DND-41 (cell line): ENCODE measurements at regions not wholly inside any gene's neighbourhood (a gene's known extent, or its start where the extent isn't known, plus 50 kb on each side); places are given as distances from the start of the nearest gene placed in this dataset.

Experiments
- ATAC-seq: fragments of 200-7000 bp; cut with Tn5 transposase; 3 replicates; pipeline ENCODE4 v1.9.1; 2021; ENCODE audit warnings: low read depth; ENCODE audit not compliant: insufficient read depth
- DNase-seq: peaks from one replicate; pipeline ENCODE4 v3.0.0-alpha.2; 2020
- H2AFZ ChIP-seq: 2 replicates; pipeline ENCODE4 v1.6.0; 2012; ENCODE audit warnings: low read depth, low read length
- H3K27ac ChIP-seq: 2 replicates; pipeline ENCODE4 v1.5.1; 2012; ENCODE audit warnings: low read length, inconsistent platforms
- H3K27me3 ChIP-seq: fragments of 200-600 bp; sonication (generic); 2 replicates; pipeline ENCODE4 v1.6.0; 2012; ENCODE audit warnings: low read length, mild to moderate bottlenecking, inconsistent platforms; ENCODE audit not compliant: insufficient read depth, poor library complexity
- H3K36me3 ChIP-seq: 2 replicates; pipeline ENCODE4 v1.5.1; 2012; ENCODE audit warnings: low read length, inconsistent platforms; ENCODE audit not compliant: insufficient read depth
- H3K4me1 ChIP-seq: 2 replicates; pipeline ENCODE4 v1.5.1; 2012; ENCODE audit warnings: mild to moderate bottlenecking, low read length; ENCODE audit not compliant: insufficient read depth
- H3K4me2 ChIP-seq: 2 replicates; pipeline ENCODE4 v1.6.0; 2012; ENCODE audit warnings: mild to moderate bottlenecking, moderate library complexity, low read length, inconsistent platforms; ENCODE audit not compliant: insufficient read depth
- H3K4me3 ChIP-seq, 2 experiments: fragments of 200-600 bp in 1 of 2; shearing (Covaris generic) in 1 of 2; 2 replicates each; pipeline ENCODE4 v1.5.1; 2012 to 2016; ENCODE audit warnings: inconsistent platforms in 2 of 2, low read length in 2 of 2, mild to moderate bottlenecking in 2 of 2, low read depth in 1 of 2, moderate library complexity in 1 of 2
- H3K79me2 ChIP-seq: 2 replicates; pipeline ENCODE4 v1.6.0; 2012; ENCODE audit warnings: low read length, inconsistent platforms; ENCODE audit not compliant: insufficient read depth
- H3K9ac ChIP-seq: 2 replicates; pipeline ENCODE4 v1.6.0; 2012; ENCODE audit warnings: low read depth, mild to moderate bottlenecking, inconsistent platforms, low read length, moderate library complexity
- H3K9me3 ChIP-seq: 2 replicates; pipeline ENCODE4 v1.5.1; 2012; ENCODE audit warnings: low read length, moderate library complexity, mild to moderate bottlenecking, inconsistent platforms; ENCODE audit not compliant: insufficient read depth, severe bottlenecking
- H4K20me1 ChIP-seq: 2 replicates; pipeline ENCODE4 v1.6.0; 2012; ENCODE audit warnings: low read length; ENCODE audit not compliant: insufficient read depth
- EZH2 ChIP-seq: IDR thresholded peaks from 3 replicates; pipeline ENCODE4 v1.6.1; 2012; ENCODE audit warnings: borderline replicate concordance, low read depth, mild to moderate bottlenecking, moderate library complexity, low read length, inconsistent platforms; ENCODE audit not compliant: severe bottlenecking
- TF ChIP-seq, protein P1 (sequence below): IDR thresholded peaks from 2 replicates; pipeline ENCODE4 v1.5.1; 2012; ENCODE audit warnings: borderline replicate concordance, low read length, moderate library complexity, mild to moderate bottlenecking; ENCODE audit not compliant: poor library complexity, severe bottlenecking; ENCODE audit errors: extremely low read depth

DNA sequence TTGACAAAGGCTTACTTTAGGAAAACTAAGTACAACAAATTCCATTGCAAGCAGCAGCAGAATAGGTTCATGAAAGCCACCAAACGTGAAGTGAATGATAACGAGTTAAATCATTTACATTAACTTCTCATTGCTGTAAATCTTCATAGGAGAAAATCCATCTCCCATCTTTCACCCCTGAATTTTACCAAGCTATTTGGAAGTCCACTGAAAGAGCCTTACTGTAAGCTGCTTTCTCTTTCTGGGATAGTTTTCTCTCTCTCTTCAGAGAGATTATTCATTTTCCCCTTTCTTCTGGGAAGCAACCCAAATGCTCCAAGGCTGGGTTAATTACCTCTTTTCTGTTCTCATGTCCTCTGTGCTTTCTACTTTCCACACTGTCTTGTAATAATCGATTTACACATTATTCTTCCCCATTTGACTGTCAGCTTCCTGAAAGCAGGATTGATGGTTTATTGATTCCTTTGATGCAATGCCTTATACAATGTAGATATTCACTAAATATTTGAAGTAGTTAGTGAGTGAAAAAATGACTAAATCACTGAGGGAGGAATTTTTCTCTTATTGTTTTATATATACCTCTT lies 914.3 kb upstream of the ARPP21 start:
- TF ChIP-seq EZH2, result no peak
- TF ChIP-seq, protein P1, sequence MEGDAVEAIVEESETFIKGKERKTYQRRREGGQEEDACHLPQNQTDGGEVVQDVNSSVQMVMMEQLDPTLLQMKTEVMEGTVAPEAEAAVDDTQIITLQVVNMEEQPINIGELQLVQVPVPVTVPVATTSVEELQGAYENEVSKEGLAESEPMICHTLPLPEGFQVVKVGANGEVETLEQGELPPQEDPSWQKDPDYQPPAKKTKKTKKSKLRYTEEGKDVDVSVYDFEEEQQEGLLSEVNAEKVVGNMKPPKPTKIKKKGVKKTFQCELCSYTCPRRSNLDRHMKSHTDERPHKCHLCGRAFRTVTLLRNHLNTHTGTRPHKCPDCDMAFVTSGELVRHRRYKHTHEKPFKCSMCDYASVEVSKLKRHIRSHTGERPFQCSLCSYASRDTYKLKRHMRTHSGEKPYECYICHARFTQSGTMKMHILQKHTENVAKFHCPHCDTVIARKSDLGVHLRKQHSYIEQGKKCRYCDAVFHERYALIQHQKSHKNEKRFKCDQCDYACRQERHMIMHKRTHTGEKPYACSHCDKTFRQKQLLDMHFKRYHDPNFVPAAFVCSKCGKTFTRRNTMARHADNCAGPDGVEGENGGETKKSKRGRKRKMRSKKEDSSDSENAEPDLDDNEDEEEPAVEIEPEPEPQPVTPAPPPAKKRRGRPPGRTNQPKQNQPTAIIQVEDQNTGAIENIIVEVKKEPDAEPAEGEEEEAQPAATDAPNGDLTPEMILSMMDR, result no peak
- Histone ChIP-seq H3K27me3 (no peaks in the 10 kb centered on the region), H3K4me3 (no peak overlapping the region), H3K79me2 (no peaks in the 10 kb centered on the region), H3K9ac (no peak overlapping the region), H4K20me1 (no peaks in the 10 kb centered on the region), H2AFZ (no peak overlapping the region), H3K4me2 (no peak overlapping the region), H3K4me1 (no peaks in the 10 kb centered on the region), H3K36me3 (no peaks in the 10 kb centered on the region), H3K27ac (no peak overlapping the region), H3K9me3 (peaks cover 3% of the 10 kb centered on the region)
- DNase-seq, result no peak
- no peak for ATAC-seq

DNA sequence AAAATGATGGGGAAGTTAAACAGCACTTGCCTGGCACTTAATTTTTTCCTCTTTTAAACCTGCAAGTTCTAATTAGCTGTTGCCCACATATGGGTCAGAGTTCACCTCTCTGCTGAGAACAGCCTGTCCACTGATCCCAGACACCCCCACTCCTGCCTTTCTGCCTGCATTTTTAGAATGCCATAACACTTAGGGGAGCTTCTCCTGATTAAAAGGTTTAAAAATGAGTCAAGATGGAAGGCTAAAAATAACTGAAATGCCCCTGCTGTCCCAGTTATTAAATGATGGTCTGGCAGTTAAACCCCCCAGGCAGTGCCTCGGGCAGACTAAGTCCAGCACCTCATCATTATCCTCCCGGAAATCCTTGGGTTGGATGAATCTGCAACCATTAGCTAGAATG lies 913.6 kb upstream of the ARPP21 start:
- no peaks in the 10 kb centered on the region for H3K4me1 ChIP-seq
- no peak overlapping the region for H3K4me3 ChIP-seq
- H3K4me2 ChIP-seq, result no peak overlapping the region
- H4K20me1 ChIP-seq, result no peaks in the 10 kb centered on the region
- no peak for DNase-seq
- H3K27me3 ChIP-seq, result no peaks in the 10 kb centered on the region
- H3K36me3 ChIP-seq, result no peaks in the 10 kb centered on the region
- H3K9ac ChIP-seq, result no peak overlapping the region
- H2AFZ ChIP-seq, result no peak overlapping the region
- H3K27ac ChIP-seq, result no peak overlapping the region
- TF ChIP-seq, protein P1, result no peak
- no peak for TF ChIP-seq EZH2
- no peak for ATAC-seq
- peaks cover 6% of the 10 kb centered on the region for H3K9me3 ChIP-seq
- H3K79me2 ChIP-seq, result no peaks in the 10 kb centered on the region

- Histone ChIP-seq H3K27me3 (no peaks in the 10 kb centered on the region), H3K4me3 (no peak overlapping the region), H3K79me2 (no peaks in the 10 kb centered on the region), H2AFZ (no peak overlapping the region), H3K4me2 (no peak overlapping the region), H3K36me3 (no peaks in the 10 kb centered on the region), H4K20me1 (no peaks in the 10 kb centered on the region), H3K4me1 (no peaks in the 10 kb centered on the region), H3K27ac (no peak overlapping the region), H3K9me3 (peaks cover 6% of the 10 kb centered on the region), H3K9ac (no peak overlapping the region)
- TF ChIP-seq, protein P1, result no peak
- no peak for TF ChIP-seq EZH2
- no peak for DNase-seq
- ATAC-seq, result no peak
Measured at GRCh38 chr3:34727700-34728099, 911.6 kb upstream of the ARPP21 start.

GRCh38 chr3:34742151-34742550 lies 897.2 kb upstream of the ARPP21 start:
- no peaks in the 10 kb centered on the region for H3K79me2 ChIP-seq
- no peak overlapping the region for H2AFZ ChIP-seq
- no peaks in the 10 kb centered on the region for H3K27me3 ChIP-seq
- TF ChIP-seq EZH2, result no peak
- TF ChIP-seq, protein P1, result no peak
- no peak overlapping the region for H3K27ac ChIP-seq
- H3K4me2 ChIP-seq, result no peak overlapping the region
- ATAC-seq, result no peak
- no peaks in the 10 kb centered on the region for H4K20me1 ChIP-seq
- H3K9me3 ChIP-seq, result no peaks in the 10 kb centered on the region
- no peak overlapping the region for H3K9ac ChIP-seq
- no peak overlapping the region for H3K4me3 ChIP-seq
- no peaks in the 10 kb centered on the region for H3K4me1 ChIP-seq
- H3K36me3 ChIP-seq, result no peaks in the 10 kb centered on the region
- no peak for DNase-seq
